Small intestine (tissue), 7 donors: ENCODE measurements at regions not wholly inside any gene's neighbourhood (a gene's known extent, or its start where the extent isn't known, plus 50 kb on each side); places are given as distances from the start of the nearest gene placed in this dataset.

ENCODE experiments used
- DNase-seq, 2 donors: peaks; one replicate each; pipeline versions ENCODE4 v3.0.0 to v3.0.0-alpha.2; 2013
- FAIRE-seq: peaks from 2 replicates; lab custom pipeline; 2012; peaks lifted over from hg19 to GRCh38; lab: Jason Lieb, UNC
- H3K27ac ChIP-seq, 3 donors: one replicate each; pipeline ENCODE4 v1.5.1; 2013; ENCODE audit warnings: low read length in 2 of 3, mild to moderate bottlenecking in 2 of 3, control low read depth in 1 of 3, inconsistent platforms in 1 of 3, low read depth in 1 of 3, moderate library complexity in 1 of 3
- H3K27me3 ChIP-seq, 3 donors: one replicate each; pipeline ENCODE4 v1.6.1; 2013; ENCODE audit warnings: low read length in 3 of 3, inconsistent platforms in 1 of 3; ENCODE audit not compliant: control insufficient read depth in 3 of 3, insufficient read depth in 3 of 3
- H3K36me3 ChIP-seq, 3 donors: one replicate each; pipeline ENCODE4 v1.6.1; 2013; ENCODE audit warnings: low read length in 3 of 3, inconsistent platforms in 1 of 3, low read depth in 1 of 3, mild to moderate bottlenecking in 1 of 3, moderate library complexity in 1 of 3; ENCODE audit not compliant: control insufficient read depth in 3 of 3, insufficient read depth in 2 of 3
- H3K4me1 ChIP-seq, 3 donors: one replicate each; pipeline ENCODE4 v1.6.1; 2013; ENCODE audit warnings: low read length in 2 of 3, inconsistent platforms in 1 of 3, low read depth in 1 of 3, mild to moderate bottlenecking in 1 of 3, moderate library complexity in 1 of 3; ENCODE audit not compliant: control insufficient read depth in 3 of 3, insufficient read depth in 2 of 3
- H3K4me3 ChIP-seq, 3 donors: one replicate each; pipeline ENCODE4 v1.5.1; 2013; ENCODE audit warnings: low read length in 3 of 3, control low read depth in 1 of 3, inconsistent platforms in 1 of 3, low read depth in 1 of 3, mild to moderate bottlenecking in 1 of 3, moderate library complexity in 1 of 3
- H3K9me3 ChIP-seq, 2 donors: one replicate each; pipeline ENCODE4 v1.6.1; 2013; ENCODE audit warnings: low read depth in 1 of 2, low read length in 1 of 2; ENCODE audit not compliant: control insufficient read depth in 2 of 2, insufficient read depth in 1 of 2
- WGBS, 3 donors: extraction: QIAGEN DNeasy Blood & Tissue Kit; methylation state at CpG; one replicate each; pipeline ENCODE4 v1.1.7; 2013; 5-methylcytosine and 5-hydroxymethylcytosine counted together
- donor health status: healthy with polysubstance abuse.
- donor health status: control.
- donor health status: control.
- donor health status: Bipolar disorder and iron deficiency.
- donor health status: healthy.

- Histone ChIP-seq H3K4me3 (no peak overlapping the region), H3K36me3 (no peaks in the 10 kb centered on the region), H3K9me3 (no peaks in the 10 kb centered on the region), H3K4me1 (no peaks in the 10 kb centered on the region), H3K27me3 (no peaks in the 10 kb centered on the region), H3K27ac (no peak overlapping the region)
- WGBS, 3 donors: 40 to 64% (median 53%) methylated on average over 3 of the region's 3 CpGs
- DNase-seq (no peak), FAIRE-seq (no peak)
Observed at GRCh38 chr12:78684419-78684818, 180.2 kb upstream of the SYT1 start.

GRCh38 chr12:78695749-78696148, 168.8 kb upstream of the SYT1 start:
- 97 to 99% (median 97%) methylated on average over 2 of the region's 2 CpGs for WGBS, 3 donors
- no peak for FAIRE-seq

GRCh38 chr12:78696267-78696666, 168.3 kb upstream of the SYT1 start:
- no peak for FAIRE-seq
- H3K27me3 ChIP-seq: no peaks in the 10 kb centered on the region
- no peaks in the 10 kb centered on the region for H3K4me1 ChIP-seq
- WGBS, 3 donors: 72 to 80% (median 74%) methylated on average over 2 of the region's 2 CpGs
- H3K9me3 ChIP-seq: no peaks in the 10 kb centered on the region
- no peaks in the 10 kb centered on the region for H3K36me3 ChIP-seq
- H3K4me3 ChIP-seq: no peak overlapping the region
- DNase-seq: no peak
- H3K27ac ChIP-seq: no peak overlapping the region

More at GRCh38 chr12:78695749-78696148, 168.8 kb upstream of the SYT1 start:
- Histone ChIP-seq H3K27me3 (no peaks in the 10 kb centered on the region), H3K4me3 (no peak overlapping the region), H3K36me3 (no peaks in the 10 kb centered on the region), H3K27ac (no peak overlapping the region), H3K9me3 (no peaks in the 10 kb centered on the region), H3K4me1 (no peaks in the 10 kb centered on the region)
- DNase-seq: no peak

- DNase-seq (no peak), FAIRE-seq (no peak)
- no peak overlapping the region for H3K4me3 ChIP-seq
Observed at GRCh38 chr12:78697817-78698415, 166.7 kb upstream of the SYT1 start.

DNA sequence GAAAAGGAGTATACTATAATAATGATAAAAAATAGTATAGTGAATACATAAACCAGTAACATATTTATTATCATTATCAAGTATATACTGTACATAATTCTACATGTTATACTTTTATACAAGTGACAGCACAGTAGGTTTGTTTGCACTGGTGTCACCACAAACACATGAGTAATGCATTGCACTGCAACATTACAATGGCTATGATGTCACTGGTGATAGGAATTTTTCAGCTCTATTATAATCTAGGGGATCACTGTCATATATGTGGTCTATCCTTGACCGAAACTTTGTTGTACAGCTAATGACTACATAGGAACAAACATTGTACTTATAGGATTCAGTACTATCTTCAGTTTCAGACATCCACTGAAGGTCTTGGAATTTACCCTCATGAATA, 165.8 kb upstream of the SYT1 start:
- H3K27ac ChIP-seq: no peak overlapping the region
- no peaks in the 10 kb centered on the region for H3K9me3 ChIP-seq
- no peak overlapping the region for H3K4me3 ChIP-seq
- H3K4me1 ChIP-seq: no peaks in the 10 kb centered on the region
- FAIRE-seq (no peak), DNase-seq (no peak)
- no peaks in the 10 kb centered on the region for H3K36me3 ChIP-seq
- H3K27me3 ChIP-seq: no peaks in the 10 kb centered on the region
- WGBS, 3 donors: 76 to 97% (median 77%) methylated on average over 1 of the region's 1 CpG

More at GRCh38 chr12:78697817-78698415, 166.7 kb upstream of the SYT1 start:
- Histone ChIP-seq H3K36me3 (no peaks in the 10 kb centered on the region), H3K9me3 (no peaks in the 10 kb centered on the region), H3K27ac (no peak overlapping the region), H3K4me1 (no peaks in the 10 kb centered on the region), H3K27me3 (no peaks in the 10 kb centered on the region)
- 71 to 83% (median 82%) methylated on average over 2 of the region's 2 CpGs for WGBS, 3 donors

DNA sequence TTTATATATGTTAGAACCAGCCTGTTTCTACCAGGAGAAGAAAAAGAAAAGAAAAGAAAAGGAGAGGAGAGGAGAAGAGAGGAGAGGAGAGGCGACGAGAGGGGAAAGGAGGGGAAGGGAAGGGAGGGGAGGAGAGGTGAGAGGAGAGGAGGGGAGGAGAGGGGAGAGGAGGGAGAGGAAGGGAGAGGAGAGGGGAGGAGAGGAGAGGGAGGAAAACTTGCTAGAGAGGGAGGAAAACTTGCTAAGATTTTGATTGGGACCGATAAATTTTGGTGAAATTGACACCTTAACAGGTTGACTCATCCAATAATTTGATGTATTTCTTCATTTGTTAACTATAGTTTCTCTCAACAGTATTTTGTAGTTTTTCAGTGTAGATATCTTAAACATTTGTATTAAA, 164.0 kb upstream of the SYT1 start:
- Histone ChIP-seq H3K27ac (no peak overlapping the region), H3K4me1 (no peaks in the 10 kb centered on the region), H3K36me3 (no peaks in the 10 kb centered on the region), H3K27me3 (no peaks in the 10 kb centered on the region), H3K4me3 (no peak overlapping the region), H3K9me3 (no peaks in the 10 kb centered on the region)
- 82 to 93% (median 90%) methylated on average over 3 of the region's 3 CpGs for WGBS, 3 donors
- no peak for DNase-seq
- FAIRE-seq: no peak

- DNase-seq (no peak), FAIRE-seq (no peak)
- Histone ChIP-seq H3K9me3 (no peaks in the 10 kb centered on the region), H3K36me3 (no peaks in the 10 kb centered on the region), H3K27me3 (no peaks in the 10 kb centered on the region), H3K4me1 (no peaks in the 10 kb centered on the region), H3K27ac (no peak overlapping the region), H3K4me3 (no peak overlapping the region)
- 63 to 72% (median 63%) methylated on average over 3 of the region's 3 CpGs for WGBS, 3 donors
Observed at GRCh38 chr12:78703820-78704525, 160.6 kb upstream of the SYT1 start.

DNA sequence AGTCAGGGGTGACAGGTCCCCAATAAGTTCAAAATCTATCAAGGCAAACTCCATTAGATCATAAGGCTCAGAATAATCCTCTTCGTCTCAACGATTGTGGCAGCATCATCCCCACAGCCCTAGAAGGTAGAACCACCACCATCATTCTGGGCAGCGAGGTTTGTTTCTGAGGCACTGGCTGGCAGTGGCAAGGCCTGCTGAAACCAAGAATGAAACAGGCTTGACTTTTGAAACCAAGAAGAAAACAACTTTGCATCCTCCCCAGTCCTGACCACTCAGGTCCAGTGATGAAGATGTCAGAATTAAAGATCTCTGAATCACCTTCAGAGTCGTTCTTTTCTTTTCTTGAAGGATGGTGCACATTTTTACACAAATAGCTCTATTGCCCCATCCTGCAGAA, 152.6 kb upstream of the SYT1 start:
- DNase-seq: no peak
- H3K4me3 ChIP-seq: no peak overlapping the region
- 86 to 89% (median 87%) methylated on average over 4 of the region's 4 CpGs for WGBS, 3 donors
- no peak for FAIRE-seq
- no peak overlapping the region for H3K27ac ChIP-seq
- H3K36me3 ChIP-seq: no peaks in the 10 kb centered on the region
- no peaks in the 10 kb centered on the region for H3K27me3 ChIP-seq
- H3K4me1 ChIP-seq: no peaks in the 10 kb centered on the region
- no peaks in the 10 kb centered on the region for H3K9me3 ChIP-seq
